ENCODE measurements at regions not wholly inside any gene's neighbourhood (a gene's known extent, or its start where the extent isn't known, plus 50 kb on each side); places are given as distances from the start of the nearest gene placed in this dataset.
A peak's percentile ranks its signal among the peaks of the same experiment; 100 is the strongest.

GRCh38 chr1:217373761-217374701, 256.9 kb downstream of the GPATCH2 start:
- DNase-seq = no peak

- no peak for DNase-seq
These were observed 258.6 kb downstream of the GPATCH2 start for GRCh38 chr1:217372049-217372970.

- DNase-seq = no peak
These were observed 260.1 kb downstream of the GPATCH2 start for GRCh38 chr1:217370757-217371156.

GRCh38 chr1:217369996-217370551, 260.8 kb downstream of the GPATCH2 start:
- DNase-seq = no peak

GRCh38 chr1:217369271-217369981, 261.5 kb downstream of the GPATCH2 start:
- no peak for DNase-seq

GRCh38 chr1:217364220-217364619, 266.7 kb downstream of the GPATCH2 start:
- no peak for DNase-seq

- no peak for DNase-seq
These were observed 267.6 kb downstream of the GPATCH2 start for GRCh38 chr1:217363319-217363718.

- no peak for DNase-seq
These were observed 270.4 kb downstream of the GPATCH2 start for GRCh38 chr1:217360510-217360909.

- DNase-seq = no peak
These were observed 276.0 kb downstream of the GPATCH2 start for GRCh38 chr1:217354895-217355294.

- no peak for DNase-seq
These were observed 281.8 kb downstream of the GPATCH2 start for GRCh38 chr1:217348960-217349664.

GRCh38 chr1:217344712-217345111, 286.2 kb downstream of the GPATCH2 start:
- no peak for DNase-seq

GRCh38 chr1:217343907-217344306, 287.0 kb downstream of the GPATCH2 start:
- peak; percentile 36 for DNase-seq

GRCh38 chr1:217342105-217342504, 288.8 kb downstream of the GPATCH2 start:
- no peak for DNase-seq

- no peak for DNase-seq
These were observed 294.2 kb downstream of the GPATCH2 start for GRCh38 chr1:217336724-217337123.

- DNase-seq = peak; percentile 26
These were observed 297.0 kb downstream of the GPATCH2 start for GRCh38 chr1:217333939-217334338.

- DNase-seq = peak; percentile 50
These were observed 298.3 kb downstream of the GPATCH2 start for GRCh38 chr1:217332431-217333065.

- DNase-seq = no peak
These were observed 299.2 kb downstream of the GPATCH2 start for GRCh38 chr1:217331698-217332097.

GRCh38 chr1:217327901-217328300, 303.0 kb downstream of the GPATCH2 start:
- DNase-seq = no peak

GRCh38 chr1:217322834-217323233, 308.1 kb downstream of the GPATCH2 start:
- no peak for DNase-seq

GRCh38 chr1:217315346-217315745, 315.5 kb downstream of the GPATCH2 start:
- DNase-seq = no peak

GRCh38 chr1:217313096-217313495, 317.8 kb downstream of the GPATCH2 start:
- no peak for DNase-seq
